T47D (cell line): ENCODE measurements at regions not wholly inside any gene's neighbourhood (a gene's known extent, or its start where the extent isn't known, plus 50 kb on each side); places are given as distances from the start of the nearest gene placed in this dataset.
A peak's percentile ranks its signal among the peaks of the same experiment; 100 is the strongest.

Experiments
- DNase-seq, 2 experiments: peaks; one replicate each; pipeline versions ENCODE4 v3.0.0 to v3.0.0-alpha.2; 2011 to 2012; ENCODE audit warnings: low read depth in 1 of 2, low spot score in 1 of 2
- JUND ChIP-seq: IDR thresholded peaks from 2 replicates; pipeline ENCODE4 v1.6.1; 2012; ENCODE audit warnings: low read depth
- in situ Hi-C: cut with HindIII; loops from 2 replicates; pipeline ENCODE4 v1.10.0; 2016; ENCODE audit warnings: low sequenced_read_pairs, low pct_unique_long_range_greater_than_20kb

DNA sequence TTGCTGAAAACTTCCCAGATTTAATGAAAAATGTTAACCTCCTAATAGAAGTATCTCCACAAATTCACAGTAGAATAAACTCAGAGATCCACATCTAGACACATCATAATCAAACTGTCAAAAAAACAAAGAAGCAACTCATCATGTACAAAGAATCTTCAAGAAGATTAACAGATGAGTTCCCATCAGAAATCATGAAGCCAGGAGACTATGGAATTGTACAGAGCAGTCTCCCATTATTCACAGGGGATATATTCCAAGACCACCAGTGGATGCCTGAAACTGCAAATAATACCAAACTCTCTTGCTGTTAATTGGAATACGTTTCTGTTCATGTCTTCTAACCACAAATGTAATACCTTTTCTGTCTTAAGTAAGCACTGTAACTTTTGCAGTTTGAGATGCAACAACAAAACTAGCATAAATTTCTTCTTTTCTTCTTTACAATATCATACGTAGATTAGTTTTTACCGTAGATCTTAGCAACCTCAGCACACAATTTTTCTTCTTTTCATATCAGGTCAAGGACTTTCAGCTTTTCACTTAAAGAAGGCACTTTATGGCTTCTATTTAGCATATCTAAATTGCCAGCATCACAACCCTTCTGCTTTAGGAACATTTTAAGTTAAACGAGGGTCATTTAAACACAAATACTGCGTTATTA, 70.3 kb upstream of the MIR17HG start:
- no peak for DNase-seq
- in situ Hi-C loops = no loop called here
- no peak for TF ChIP-seq JUND

GRCh38 chr13:91278291-91278690, 69.2 kb upstream of the MIR17HG start:
- in situ Hi-C loops = no loop called here
- no peak for TF ChIP-seq JUND
- no peak for DNase-seq

DNA sequence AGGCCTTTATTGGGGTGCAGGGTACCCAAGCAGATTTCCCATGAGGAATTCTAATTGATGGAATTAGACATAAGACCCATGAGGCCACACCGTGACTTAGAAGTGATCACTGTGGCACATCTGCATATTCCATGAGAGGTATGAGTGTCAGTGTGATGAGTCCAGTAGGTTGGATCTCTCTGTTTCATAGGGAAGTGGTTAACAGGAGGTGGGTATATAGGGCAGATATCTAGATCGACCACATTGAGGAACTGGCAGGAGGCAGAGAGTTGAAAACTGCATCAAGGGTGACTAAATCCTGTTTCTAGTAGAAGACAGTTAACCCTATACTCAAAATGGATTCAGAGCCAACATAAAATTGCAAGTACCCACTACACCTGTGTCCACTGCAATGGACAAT, 68.6 kb upstream of the MIR17HG start:
- DNase-seq = no peak
- in situ Hi-C loops = no loop called here
- TF ChIP-seq JUND = no peak

GRCh38 chr13:91280801-91281200, 66.7 kb upstream of the MIR17HG start:
- DNase-seq = no peak
- in situ Hi-C loops = no loop called here
- no peak for TF ChIP-seq JUND

DNA sequence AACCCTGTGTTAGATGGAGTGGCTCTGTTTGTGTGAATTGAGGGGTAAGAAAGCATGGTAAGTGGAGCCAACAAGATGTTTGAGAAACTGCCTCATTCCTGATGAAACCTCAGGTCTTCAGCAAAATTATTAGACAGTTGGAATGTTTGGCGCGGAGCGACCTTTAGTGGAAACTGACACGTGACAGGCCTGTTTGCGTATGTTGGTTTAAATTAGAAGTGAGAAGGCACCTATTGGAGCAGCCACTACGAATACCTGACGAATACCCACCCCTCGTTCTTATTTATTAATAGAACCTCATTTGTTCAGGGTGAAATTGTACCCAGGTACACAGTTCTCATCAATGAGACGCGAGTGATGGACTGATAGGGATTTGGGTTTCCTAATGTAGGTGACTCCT, 63.2 kb upstream of the MIR17HG start:
- in situ Hi-C loops = no loop called here
- TF ChIP-seq JUND = no peak
- DNase-seq = no peak

- DNase-seq = peak in 1 of 2 experiments; percentile 2
- in situ Hi-C loops = no loop called here
- no peak for TF ChIP-seq JUND
Measured at GRCh38 chr13:91286317-91286716, 61.2 kb upstream of the MIR17HG start.

GRCh38 chr13:91291078-91291477, 56.4 kb upstream of the MIR17HG start:
- DNase-seq = no peak
- in situ Hi-C loops = no loop called here
- no peak for TF ChIP-seq JUND

DNA sequence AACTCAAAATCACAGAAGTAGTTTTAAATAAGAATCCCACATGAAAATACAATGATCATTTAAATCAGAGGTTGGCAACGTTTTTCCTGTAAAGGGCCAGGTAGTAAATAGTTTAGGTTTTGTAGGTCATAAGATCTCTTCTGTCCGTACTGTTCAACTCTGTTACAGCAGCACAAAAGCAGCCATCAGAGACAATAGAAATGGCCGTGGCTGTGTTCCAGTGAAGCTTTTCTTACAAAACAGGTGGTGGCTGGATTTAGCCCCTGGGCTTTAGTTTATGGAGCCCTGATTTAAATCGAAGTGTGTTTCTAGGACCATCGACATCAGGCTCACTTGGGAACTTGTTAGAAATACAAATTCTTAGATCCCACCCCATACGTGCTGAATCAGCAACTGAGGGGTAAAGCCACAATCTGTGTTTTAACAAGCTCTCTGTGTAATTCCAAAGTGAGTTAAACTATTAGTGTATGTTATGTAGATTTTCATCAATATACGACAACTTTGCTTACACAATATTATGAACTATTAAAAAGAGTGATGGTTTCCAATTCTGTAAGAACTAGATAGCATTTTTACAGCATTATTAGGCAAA, 54.8 kb upstream of the MIR17HG start:
- in situ Hi-C loops = no loop called here
- DNase-seq = no peak
- no peak for TF ChIP-seq JUND

- TF ChIP-seq JUND = no peak
- in situ Hi-C loops = no loop called here
- no peak for DNase-seq
Measured at GRCh38 chr13:91295712-91296410, 51.6 kb upstream of the MIR17HG start.

GRCh38 chr13:91297503-91297902, 50.0 kb upstream of the MIR17HG start:
- TF ChIP-seq JUND = no peak
- DNase-seq = no peak
- in situ Hi-C loops = no loop called here
